CD14-positive monocyte (primary cell): ENCODE measurements at regions not wholly inside any gene's neighbourhood (a gene's known extent, or its start where the extent isn't known, plus 50 kb on each side); places are given as distances from the start of the nearest gene placed in this dataset.

Experiments
- DNase-seq, 3 donors: peaks; one replicate each; pipeline ENCODE4 v3.0.0-alpha.2; 2011 to 2022
- H2AFZ ChIP-seq: 2 replicates; pipeline ENCODE4 v1.6.0; 2012; ENCODE audit warnings: mild to moderate bottlenecking, low read depth, low read length, inconsistent platforms; ENCODE audit not compliant: insufficient read depth, poor library complexity, severe bottlenecking
- H3K27ac ChIP-seq, 2 donors: 1 replicate in 1 of 2; 2 replicates in 1 of 2; pipeline ENCODE4 v1.5.1; 2012 to 2013; ENCODE audit warnings: low read length in 2 of 2, control low read depth in 1 of 2, inconsistent platforms in 1 of 2, low read depth in 1 of 2, mild to moderate bottlenecking in 1 of 2
- H3K27me3 ChIP-seq, 2 donors: one replicate each; pipeline versions ENCODE4 v1.6.0 to v1.6.1; 2011 to 2013; ENCODE audit warnings: low read length in 2 of 2; ENCODE audit not compliant: control insufficient read depth in 2 of 2, insufficient read depth in 2 of 2
- H3K36me3 ChIP-seq, 2 donors: replicated peaks in 1 of 2; 1 replicate in 1 of 2; 2 replicates in 1 of 2; pipeline versions ENCODE4 v1.5.1 to v1.6.1; 2012 to 2013; ENCODE audit warnings: low read length in 2 of 2, control low read depth in 1 of 2, inconsistent platforms in 1 of 2, mild to moderate bottlenecking in 1 of 2; ENCODE audit not compliant: insufficient read depth in 2 of 2, control insufficient read depth in 1 of 2
- H3K4me1 ChIP-seq, 2 donors: 1 replicate in 1 of 2; 2 replicates in 1 of 2; pipeline versions ENCODE4 v1.5.1 to v1.6.1; 2012 to 2013; ENCODE audit warnings: low read length in 2 of 2, control low read depth in 1 of 2, inconsistent platforms in 1 of 2, mild to moderate bottlenecking in 1 of 2, moderate library complexity in 1 of 2; ENCODE audit not compliant: insufficient read depth in 2 of 2, control insufficient read depth in 1 of 2
- H3K4me2 ChIP-seq: replicated peaks from 2 replicates; pipeline ENCODE3; 2012; ENCODE audit warnings: low read length, moderate library complexity, mild to moderate bottlenecking; ENCODE audit not compliant: poor library complexity, severe bottlenecking; ENCODE audit errors: extremely low read depth
- H3K4me3 ChIP-seq, 3 experiments: fragments of 200-600 bp in 1 of 3; sonication (generic) in 1 of 3; replicated peaks in 1 of 3; 1 replicate in 2 of 3; 2 replicates in 1 of 3; pipeline ENCODE4 v1.5.1; 2011 to 2013; ENCODE audit warnings: low read length in 3 of 3, mild to moderate bottlenecking in 3 of 3, control low read depth in 2 of 3, low read depth in 2 of 3, inconsistent platforms in 1 of 3, moderate library complexity in 1 of 3
- H3K79me2 ChIP-seq: 2 replicates; pipeline ENCODE4 v1.6.0; 2012; ENCODE audit warnings: mild to moderate bottlenecking, control low read depth, inconsistent platforms, low read length, moderate library complexity; ENCODE audit not compliant: insufficient read depth
- H3K9ac ChIP-seq: 2 replicates; pipeline ENCODE4 v1.6.0; 2017; ENCODE audit warnings: low read length, mild to moderate bottlenecking; ENCODE audit not compliant: insufficient read depth, poor library complexity, severe bottlenecking
- H3K9me3 ChIP-seq, 2 donors: replicated peaks in 1 of 2; 1 replicate in 1 of 2; 2 replicates in 1 of 2; pipeline versions ENCODE4 v1.5.1 to v1.6.1; 2012 to 2013; ENCODE audit warnings: low read length in 2 of 2, control low read depth in 1 of 2; ENCODE audit not compliant: control insufficient read depth in 1 of 2, insufficient read depth in 1 of 2
- H4K20me1 ChIP-seq: 2 replicates; pipeline ENCODE4 v1.6.0; 2012; ENCODE audit warnings: mild to moderate bottlenecking, low read length, control low read depth, moderate library complexity; ENCODE audit not compliant: insufficient read depth
- H3K27ac Mint-ChIP-seq, 7 donors: one replicate each; pipeline ENCODE4 v1.8.0; 2020; ENCODE audit warnings: mild to moderate bottlenecking in 7 of 7, mixed read lengths in 7 of 7, moderate library complexity in 6 of 7, inconsistent platforms in 2 of 7
- H3K27me3 Mint-ChIP-seq, 3 donors: one replicate each; pipeline ENCODE4 v1.8.0; 2021 to 2022; ENCODE audit warnings: low read depth in 3 of 3, mild to moderate bottlenecking in 3 of 3, mixed read lengths in 3 of 3, moderate library complexity in 3 of 3, inconsistent platforms in 1 of 3
- H3K36me3 Mint-ChIP-seq, 2 donors: one replicate each; pipeline ENCODE4 v1.8.0; 2020; ENCODE audit warnings: mixed read lengths in 2 of 2, inconsistent platforms in 1 of 2, mild to moderate bottlenecking in 1 of 2
- H3K4me1 Mint-ChIP-seq: one replicate; pipeline ENCODE4 v1.8.0; 2020; ENCODE audit warnings: mild to moderate bottlenecking, mixed read lengths
- H3K4me3 Mint-ChIP-seq, 2 donors: one replicate each; pipeline ENCODE4 v1.8.0; 2020; ENCODE audit warnings: mild to moderate bottlenecking in 2 of 2, mixed read lengths in 2 of 2, moderate library complexity in 1 of 2
- H3K9me3 Mint-ChIP-seq, 7 donors: one replicate each; pipeline ENCODE4 v1.8.0; 2020 to 2022; ENCODE audit warnings: mixed read lengths in 7 of 7, mild to moderate bottlenecking in 6 of 7, moderate library complexity in 6 of 7, inconsistent platforms in 2 of 7
- WGBS: methylation state at CpG from one replicate; pipeline ENCODE4 v1.1.5; 2013; ENCODE audit warnings: missing lambda C conversion rate; ENCODE audit not compliant: insufficient coverage; 5-methylcytosine and 5-hydroxymethylcytosine counted together
- intact Hi-C, 2 donors: fragments of 100-400 bp; cut with micrococcal nuclease; formaldehyde crosslinking; loops; one replicate each; pipeline versions ENCODE4 v1.15.0 to v1.15.1; 2023
- TF ChIP-seq, protein P1 (sequence below): fragments of 200-600 bp; IDR thresholded peaks from one replicate; pipeline ENCODE4 v1.8.0; 2022; ENCODE audit warnings: antibody characterized with exemption, mild to moderate bottlenecking

GRCh38 chr20:58092871-58093270 lies 135.6 kb downstream of the ANKRD60 start:
- Histone ChIP-seq H3K9me3 (no peaks in the 10 kb centered on the region), H4K20me1 (no peaks in the 10 kb centered on the region), H3K36me3 (no peaks in the 10 kb centered on the region), H2AFZ (no peak overlapping the region), H3K27ac (no peak overlapping the region), H3K4me3 (no peak overlapping the region), H3K27me3 (peaks cover 0 to 6% of the 10 kb centered on the region in 2 donors), H3K4me1 (no peaks in the 10 kb centered on the region), H3K79me2 (no peaks in the 10 kb centered on the region), H3K9ac (no peak overlapping the region), H3K4me2 (no peak overlapping the region)
- DNase-seq = no peak
- H3K27ac Mint-ChIP-seq = no peak overlapping the region
- no peaks in the 10 kb centered on the region for H3K4me1 Mint-ChIP-seq
- H3K9me3 Mint-ChIP-seq = no peaks in the 10 kb centered on the region
- TF ChIP-seq, protein P1, sequence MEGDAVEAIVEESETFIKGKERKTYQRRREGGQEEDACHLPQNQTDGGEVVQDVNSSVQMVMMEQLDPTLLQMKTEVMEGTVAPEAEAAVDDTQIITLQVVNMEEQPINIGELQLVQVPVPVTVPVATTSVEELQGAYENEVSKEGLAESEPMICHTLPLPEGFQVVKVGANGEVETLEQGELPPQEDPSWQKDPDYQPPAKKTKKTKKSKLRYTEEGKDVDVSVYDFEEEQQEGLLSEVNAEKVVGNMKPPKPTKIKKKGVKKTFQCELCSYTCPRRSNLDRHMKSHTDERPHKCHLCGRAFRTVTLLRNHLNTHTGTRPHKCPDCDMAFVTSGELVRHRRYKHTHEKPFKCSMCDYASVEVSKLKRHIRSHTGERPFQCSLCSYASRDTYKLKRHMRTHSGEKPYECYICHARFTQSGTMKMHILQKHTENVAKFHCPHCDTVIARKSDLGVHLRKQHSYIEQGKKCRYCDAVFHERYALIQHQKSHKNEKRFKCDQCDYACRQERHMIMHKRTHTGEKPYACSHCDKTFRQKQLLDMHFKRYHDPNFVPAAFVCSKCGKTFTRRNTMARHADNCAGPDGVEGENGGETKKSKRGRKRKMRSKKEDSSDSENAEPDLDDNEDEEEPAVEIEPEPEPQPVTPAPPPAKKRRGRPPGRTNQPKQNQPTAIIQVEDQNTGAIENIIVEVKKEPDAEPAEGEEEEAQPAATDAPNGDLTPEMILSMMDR = no peak
- WGBS = 97% methylated on average over 11 of the region's 11 CpGs
- no peak overlapping the region for H3K4me3 Mint-ChIP-seq
- H3K27me3 Mint-ChIP-seq = peaks cover 2 to 6% (median 3%) of the 10 kb centered on the region in 3 donors
- intact Hi-C loops = no loop called here
- H3K36me3 Mint-ChIP-seq = no peaks in the 10 kb centered on the region

DNA sequence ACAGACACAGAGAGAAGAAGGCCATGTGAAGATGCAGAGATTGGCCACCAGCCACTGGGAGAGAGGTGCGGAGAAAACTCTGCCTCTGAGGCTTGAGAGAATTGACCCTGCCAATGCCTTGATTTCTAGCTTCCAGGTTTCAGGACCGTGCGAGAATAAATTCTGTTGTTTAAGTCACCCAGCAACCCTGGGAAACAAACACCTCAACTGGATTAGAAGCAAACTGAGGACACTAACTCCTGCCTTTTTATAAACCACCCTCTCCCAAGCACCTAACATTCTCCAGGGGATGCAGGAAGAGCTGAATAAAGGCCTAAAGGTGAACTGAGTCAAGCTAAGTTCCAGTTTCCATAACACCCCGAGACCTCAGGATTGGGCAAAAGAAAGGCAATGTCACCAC lies 136.1 kb downstream of the ANKRD60 start:
- intact Hi-C loops = no loop called here
- WGBS = 94% methylated on average over 2 of the region's 4 CpGs
- no peaks in the 10 kb centered on the region for H3K36me3 Mint-ChIP-seq

More for the DNA sequence above, 136.1 kb downstream of the ANKRD60 start:
- Histone ChIP-seq H3K79me2 (no peaks in the 10 kb centered on the region), H4K20me1 (no peaks in the 10 kb centered on the region), H3K4me2 (no peak overlapping the region), H3K4me1 (no peaks in the 10 kb centered on the region), H3K9ac (no peak overlapping the region), H3K27ac (no peak overlapping the region), H3K36me3 (no peaks in the 10 kb centered on the region), H3K9me3 (no peaks in the 10 kb centered on the region), H3K4me3 (no peak overlapping the region), H2AFZ (no peak overlapping the region), H3K27me3 (peaks cover 0 to 6% of the 10 kb centered on the region in 2 donors)
- H3K4me1 Mint-ChIP-seq = no peaks in the 10 kb centered on the region
- H3K4me3 Mint-ChIP-seq = no peak overlapping the region
- H3K27me3 Mint-ChIP-seq = peaks cover 2 to 4% (median 3%) of the 10 kb centered on the region in 3 donors
- H3K27ac Mint-ChIP-seq = no peak overlapping the region
- no peaks in the 10 kb centered on the region for H3K9me3 Mint-ChIP-seq
- DNase-seq = no peak
- TF ChIP-seq, protein P1 = no peak
